BLaER1 treated with 17β-estradiol and CSF1 and Interleukin-3, amounts not matched to agents 10 nM and 100 nM (cell line): ENCODE measurements at regions not wholly inside any gene's neighbourhood (a gene's known extent, or its start where the extent isn't known, plus 50 kb on each side); places are given as distances from the start of the nearest gene placed in this dataset.

Experiments
- H3K27ac ChIP-seq, 11 experiments: shearing (Covaris generic); formaldehyde crosslinking; 2 replicates each; pipeline ENCODE4 v1.8.1; 2022
- H3K27me3 ChIP-seq, 11 experiments: shearing (Covaris generic); formaldehyde crosslinking; 2 replicates each; pipeline ENCODE4 v1.8.1; 2022
- H3K36me3 ChIP-seq, 11 experiments: shearing (Covaris generic); formaldehyde crosslinking; 2 replicates each; pipeline ENCODE4 v1.8.1; 2022
- H3K4me1 ChIP-seq, 10 experiments: shearing (Covaris generic); formaldehyde crosslinking; 2 replicates each; pipeline ENCODE4 v1.8.1; 2022
- H3K4me2 ChIP-seq, 11 experiments: shearing (Covaris generic); formaldehyde crosslinking; 2 replicates each; pipeline ENCODE4 v1.8.1; 2022
- H3K4me3 ChIP-seq, 10 experiments: shearing (Covaris generic); formaldehyde crosslinking; 2 replicates each; pipeline ENCODE4 v1.8.1; 2022
- H3K9ac ChIP-seq, 11 experiments: shearing (Covaris generic); formaldehyde crosslinking; 2 replicates each; pipeline ENCODE4 v1.8.1; 2022
- H3K9me3 ChIP-seq, 11 experiments: shearing (Covaris generic); formaldehyde crosslinking; replicated peaks in 1 of 11; 2 replicates each; pipeline ENCODE4 v1.8.1; 2022
- H4K20me1 ChIP-seq, 11 experiments: shearing (Covaris generic); formaldehyde crosslinking; 2 replicates each; pipeline ENCODE4 v1.8.1; 2022
- Cebpa-rat ChIP-seq, 11 experiments: shearing (Covaris generic); IDR thresholded peaks; 2 replicates each; pipeline ENCODE4 v1.8.1; 2022

DNA sequence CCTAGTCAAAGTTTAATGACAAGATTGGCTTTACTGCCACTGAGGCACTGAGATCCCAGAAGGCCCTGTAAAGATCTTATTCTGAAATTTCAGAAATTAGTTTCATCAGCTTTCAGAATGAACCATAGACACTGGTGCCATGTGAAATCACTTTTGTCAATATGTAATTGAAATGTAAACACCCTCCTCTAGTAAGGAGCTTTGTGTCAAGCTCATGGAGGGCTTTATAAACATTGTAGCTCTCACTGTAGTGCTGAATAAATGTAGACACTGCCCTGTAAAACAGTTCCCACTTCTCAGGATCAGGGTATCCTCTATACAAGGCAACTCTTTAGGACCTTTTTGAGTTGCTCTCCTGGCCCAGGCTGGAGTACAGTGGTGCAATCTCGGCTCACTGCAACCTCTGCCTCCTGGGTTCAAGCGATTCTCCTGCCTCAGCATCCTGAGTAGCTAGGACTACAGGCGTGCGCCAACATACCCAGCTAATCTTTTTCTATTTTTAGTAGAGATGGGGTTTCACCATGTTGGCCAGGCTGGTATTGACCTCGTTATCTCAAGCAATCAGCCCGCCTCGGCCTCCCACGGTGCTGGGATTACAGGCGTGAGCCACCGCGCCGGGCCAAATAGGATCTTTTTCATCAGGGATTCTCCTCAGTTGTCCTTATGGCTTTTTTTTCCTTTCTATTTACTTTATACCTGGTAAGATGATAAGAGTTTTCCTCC lies 1823.9 kb upstream of the CDH9 start:
- H3K4me1 ChIP-seq, result no peaks in the 10 kb centered on the region
- H3K4me2 ChIP-seq, result no peak overlapping the region
- no peak overlapping the region for H3K27ac ChIP-seq
- no peaks in the 10 kb centered on the region for H3K9me3 ChIP-seq
- no peak overlapping the region for H3K9ac ChIP-seq
- no peak overlapping the region for H3K4me3 ChIP-seq
- no peaks in the 10 kb centered on the region for H3K36me3 ChIP-seq
- TF ChIP-seq Cebpa-rat (IDR thresholded peaks at IDR 0.05), result no peak
- no peaks in the 10 kb centered on the region for H3K27me3 ChIP-seq
- H4K20me1 ChIP-seq, result no peaks in the 10 kb centered on the region

DNA sequence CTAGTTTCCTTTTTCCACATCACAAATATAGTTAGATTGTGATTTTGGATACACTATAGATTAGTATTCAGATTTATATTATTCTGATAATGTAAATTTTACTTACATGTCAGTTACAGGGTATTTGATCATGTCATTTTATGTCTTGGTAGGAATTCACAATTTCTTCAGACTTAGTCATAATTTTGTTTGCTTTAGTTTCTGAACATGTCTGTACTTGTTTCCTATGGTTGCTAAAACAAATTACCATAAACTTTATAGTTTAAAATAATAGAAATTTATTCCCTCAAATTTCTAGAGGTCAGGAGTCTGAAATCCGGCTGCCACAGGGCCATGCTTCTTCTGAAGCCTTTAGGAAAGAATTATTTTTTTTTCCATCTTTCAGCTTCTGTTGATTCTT lies 1817.2 kb upstream of the CDH9 start:
- Histone ChIP-seq H3K9ac (no peak overlapping the region), H3K27me3 (no peaks in the 10 kb centered on the region), H3K4me1 (no peaks in the 10 kb centered on the region), H3K36me3 (no peaks in the 10 kb centered on the region), H4K20me1 (no peaks in the 10 kb centered on the region), H3K27ac (no peak overlapping the region), H3K4me3 (no peak overlapping the region), H3K4me2 (no peak overlapping the region), H3K9me3 (no peaks in the 10 kb centered on the region)
- no peak for TF ChIP-seq Cebpa-rat (IDR thresholded peaks at IDR 0.05)

DNA sequence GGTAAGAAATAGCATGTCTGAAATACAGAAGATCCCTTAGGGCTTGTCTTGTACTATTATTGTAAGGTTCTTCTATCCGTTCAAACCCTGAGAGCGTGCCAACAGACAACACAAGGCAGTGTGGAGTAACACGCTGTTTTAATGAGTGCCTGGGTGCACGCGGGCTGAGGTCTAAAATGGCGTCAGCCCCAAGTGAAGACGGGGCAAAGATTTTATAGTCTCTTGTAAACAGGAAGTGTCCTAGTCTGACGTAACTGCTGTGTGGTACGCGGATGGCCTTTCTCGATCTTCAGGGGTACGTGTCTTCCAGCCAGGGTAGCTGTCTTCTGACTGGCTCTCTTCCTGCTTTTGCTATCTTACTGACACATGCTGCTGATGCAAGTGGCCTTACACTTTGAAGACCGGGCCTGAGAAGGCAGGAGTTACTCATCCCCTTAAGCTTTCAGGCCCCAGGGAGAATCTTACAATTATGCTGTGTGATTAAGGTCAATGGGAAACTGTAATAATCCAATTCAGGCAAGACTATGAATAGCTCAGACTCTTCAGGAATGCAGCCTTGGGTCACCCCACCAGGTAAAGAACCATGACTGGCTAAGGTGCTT lies 1812.0 kb upstream of the CDH9 start:
- no peak overlapping the region for H3K4me3 ChIP-seq
- no peak overlapping the region for H3K4me2 ChIP-seq
- no peaks in the 10 kb centered on the region for H4K20me1 ChIP-seq
- no peak for TF ChIP-seq Cebpa-rat (IDR thresholded peaks at IDR 0.05)
- H3K27ac ChIP-seq, result no peak overlapping the region
- no peaks in the 10 kb centered on the region for H3K27me3 ChIP-seq
- no peaks in the 10 kb centered on the region for H3K36me3 ChIP-seq
- H3K9me3 ChIP-seq, result peaks cover 0 to 5% (median 0%) of the 10 kb centered on the region in 11 experiments; a peak in 1 of 22 replicates
- no peaks in the 10 kb centered on the region for H3K4me1 ChIP-seq
- H3K9ac ChIP-seq, result no peak overlapping the region

DNA sequence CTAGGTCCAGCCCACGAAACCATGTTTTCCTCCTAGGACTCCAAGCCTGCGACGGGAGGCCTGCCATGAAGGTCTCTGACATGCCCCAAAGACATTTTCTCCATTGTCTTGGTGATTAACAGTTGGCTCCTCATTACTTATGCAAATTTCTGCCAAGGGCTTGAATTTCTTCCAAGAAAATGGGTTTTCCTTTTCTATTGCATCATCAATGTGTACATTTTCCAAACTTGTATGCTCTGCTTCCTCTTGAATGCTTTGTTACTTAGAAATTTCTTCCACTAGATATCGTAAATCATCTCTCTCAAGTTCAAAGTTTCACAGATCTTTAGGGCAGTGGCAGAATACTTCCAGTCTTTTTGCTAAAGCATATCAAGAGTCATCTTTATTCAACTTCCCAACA lies 1792.7 kb upstream of the CDH9 start:
- H3K9ac ChIP-seq, result no peak overlapping the region
- no peaks in the 10 kb centered on the region for H4K20me1 ChIP-seq
- H3K36me3 ChIP-seq, result no peaks in the 10 kb centered on the region
- no peaks in the 10 kb centered on the region for H3K27me3 ChIP-seq
- H3K4me2 ChIP-seq, result no peak overlapping the region
- no peaks in the 10 kb centered on the region for H3K4me1 ChIP-seq
- H3K4me3 ChIP-seq, result no peak overlapping the region
- H3K9me3 ChIP-seq, result no peaks in the 10 kb centered on the region
- TF ChIP-seq Cebpa-rat (IDR thresholded peaks at IDR 0.05), result no peak
- no peak overlapping the region for H3K27ac ChIP-seq

DNA sequence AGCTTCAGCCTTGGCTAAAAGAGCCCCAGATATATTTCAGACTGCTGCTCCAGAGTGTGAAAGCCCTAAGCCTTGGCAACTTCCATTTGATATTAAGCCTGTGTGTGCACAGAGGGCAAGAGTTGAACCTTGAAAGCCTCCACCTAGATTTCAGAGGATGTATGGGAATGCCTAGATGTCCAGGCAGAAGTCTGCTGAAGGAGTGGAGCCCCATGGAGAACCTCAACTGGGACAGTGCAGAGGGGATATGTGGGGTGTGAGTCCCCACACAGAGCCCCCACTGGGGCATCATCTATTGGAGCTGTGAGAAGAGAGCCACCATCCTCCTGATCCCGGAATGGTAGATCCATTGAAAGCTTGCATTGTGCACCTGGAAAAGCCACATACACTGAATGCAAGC lies 1784.8 kb upstream of the CDH9 start:
- H3K4me2 ChIP-seq, result no peak overlapping the region
- H3K36me3 ChIP-seq, result no peaks in the 10 kb centered on the region
- H4K20me1 ChIP-seq, result no peaks in the 10 kb centered on the region
- no peak overlapping the region for H3K9ac ChIP-seq
- no peak overlapping the region for H3K27ac ChIP-seq
- TF ChIP-seq Cebpa-rat (IDR thresholded peaks at IDR 0.05), result no peak
- H3K9me3 ChIP-seq, result peaks cover 16 to 22% (median 19%) of the 10 kb centered on the region in 11 experiments
- H3K4me1 ChIP-seq, result no peaks in the 10 kb centered on the region
- no peaks in the 10 kb centered on the region for H3K27me3 ChIP-seq
- H3K4me3 ChIP-seq, result no peak overlapping the region

DNA sequence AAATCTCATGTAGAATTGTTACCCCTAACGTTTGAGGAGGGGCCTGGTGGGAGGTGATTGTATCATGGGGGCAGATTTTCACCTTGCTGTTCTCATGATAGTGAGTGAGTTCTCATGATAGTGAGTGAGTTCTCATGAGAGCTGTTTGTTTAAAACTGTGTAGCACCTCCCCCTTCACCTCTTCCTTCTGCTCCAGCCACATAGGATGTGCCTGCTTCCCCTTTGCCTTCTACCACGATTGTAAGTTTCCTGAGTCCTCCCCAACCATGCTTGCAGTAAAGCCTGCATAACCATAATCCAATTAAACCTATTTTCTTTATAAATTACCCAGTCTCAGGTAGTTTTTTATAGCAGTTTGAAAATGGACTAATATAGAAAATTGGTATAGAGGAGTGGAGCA lies 1783.7 kb upstream of the CDH9 start:
- Histone ChIP-seq H3K27me3 (no peaks in the 10 kb centered on the region), H3K9ac (no peak overlapping the region), H3K4me3 (no peak overlapping the region), H3K4me1 (no peaks in the 10 kb centered on the region), H4K20me1 (no peaks in the 10 kb centered on the region), H3K36me3 (no peaks in the 10 kb centered on the region), H3K4me2 (0 out of 22 replicates have a peak overlapping the region, but pooled peaks of 1 of the 11 experiments have one; percentile 10), H3K9me3 (peaks cover 16 to 22% (median 19%) of the 10 kb centered on the region in 11 experiments), H3K27ac (no peak overlapping the region)
- no peak for TF ChIP-seq Cebpa-rat (IDR thresholded peaks at IDR 0.05)

DNA sequence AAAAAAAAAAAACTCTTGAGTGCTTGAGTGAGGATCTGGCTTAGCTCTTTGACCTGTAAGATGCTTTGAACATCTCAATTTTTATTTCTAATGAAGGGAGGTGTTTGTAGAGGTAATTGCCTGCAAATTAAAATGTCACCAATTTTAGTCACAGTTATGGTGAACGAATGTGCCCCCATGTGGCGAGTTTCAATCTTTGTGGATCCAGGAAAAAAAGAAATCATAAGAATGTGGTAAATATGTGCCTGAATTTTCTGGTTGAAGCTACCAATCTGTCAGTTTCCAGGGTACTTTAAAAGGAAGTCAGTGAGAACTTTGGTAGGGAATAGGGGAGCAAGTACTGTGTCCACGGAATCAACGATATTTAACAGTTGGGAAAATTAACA lies 1772.4 kb upstream of the CDH9 start:
- H3K4me3 ChIP-seq, result no peak overlapping the region
- no peak overlapping the region for H3K9ac ChIP-seq
- no peaks in the 10 kb centered on the region for H3K4me1 ChIP-seq
- H3K27me3 ChIP-seq, result no peaks in the 10 kb centered on the region
- no peaks in the 10 kb centered on the region for H4K20me1 ChIP-seq
- no peak overlapping the region for H3K4me2 ChIP-seq
- no peaks in the 10 kb centered on the region for H3K36me3 ChIP-seq
- no peak overlapping the region for H3K27ac ChIP-seq
- H3K9me3 ChIP-seq, result peaks cover 17 to 22% (median 19%) of the 10 kb centered on the region in 11 experiments
- TF ChIP-seq Cebpa-rat (IDR thresholded peaks at IDR 0.05), result no peak

DNA sequence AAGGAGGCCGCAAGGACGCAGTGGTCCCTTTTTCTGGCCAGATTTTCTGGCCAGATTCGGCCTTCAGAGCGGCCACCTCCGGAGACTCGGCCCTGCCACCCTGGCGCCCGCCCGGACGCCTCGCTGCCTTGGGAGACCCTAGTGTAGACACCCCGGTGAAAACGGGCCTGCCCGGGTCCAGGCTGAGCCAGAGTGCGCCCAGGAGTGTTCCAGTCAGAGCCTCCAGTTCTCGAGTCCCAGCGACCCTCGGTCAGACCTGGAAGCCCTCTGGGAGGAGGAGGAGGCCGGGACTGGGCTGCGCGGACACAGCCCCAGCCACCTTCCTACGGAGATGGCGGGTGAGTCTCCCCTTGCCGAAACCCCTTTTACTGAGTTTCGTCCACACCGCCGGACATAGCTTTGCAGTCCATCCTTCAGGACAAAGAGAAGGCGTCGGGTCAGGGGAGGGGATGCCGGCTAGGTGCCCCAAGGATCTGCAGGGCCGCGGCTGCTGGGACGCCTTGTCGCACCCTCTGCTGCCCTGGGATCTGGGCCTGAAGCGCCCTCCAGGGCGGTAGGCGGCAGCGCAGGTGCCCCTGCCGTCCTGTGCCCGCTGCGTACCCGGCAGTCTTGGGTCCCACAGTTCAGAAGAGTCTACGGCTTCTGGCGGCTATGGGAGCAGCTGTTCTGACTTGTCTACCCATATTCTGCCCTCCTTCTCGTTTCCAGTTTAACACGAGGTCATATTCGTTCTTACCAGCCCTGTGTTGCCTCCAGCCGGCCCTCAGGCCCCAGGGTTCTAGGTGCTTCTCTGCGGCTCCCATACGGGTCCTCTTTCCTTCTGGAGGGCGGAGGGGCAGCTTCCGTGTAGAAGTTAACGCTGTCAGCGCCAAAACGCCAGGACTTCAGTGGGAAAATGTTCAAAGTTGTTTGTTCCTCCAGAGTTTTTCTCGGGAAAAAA lies 1771.7 kb upstream of the CDH9 start:
- H3K9me3 ChIP-seq, result peaks cover 17 to 22% (median 19%) of the 10 kb centered on the region in 11 experiments
- 0 out of 20 replicates have a peak overlapping the region, but pooled peaks of 1 of the 10 experiments have one; percentile 7 for H3K4me3 ChIP-seq
- H3K27ac ChIP-seq, result no peak overlapping the region
- no peaks in the 10 kb centered on the region for H3K36me3 ChIP-seq
- H3K9ac ChIP-seq, result no peak overlapping the region
- H3K4me1 ChIP-seq, result no peaks in the 10 kb centered on the region
- H3K27me3 ChIP-seq, result no peaks in the 10 kb centered on the region
- no peaks in the 10 kb centered on the region for H4K20me1 ChIP-seq
- H3K4me2 ChIP-seq, result no peak overlapping the region
- TF ChIP-seq Cebpa-rat (IDR thresholded peaks at IDR 0.05), result no peak
